ENCODE measurements at regions not wholly inside any gene's neighbourhood (a gene's known extent, or its start where the extent isn't known, plus 50 kb on each side); places are given as distances from the start of the nearest gene placed in this dataset.

DNA sequence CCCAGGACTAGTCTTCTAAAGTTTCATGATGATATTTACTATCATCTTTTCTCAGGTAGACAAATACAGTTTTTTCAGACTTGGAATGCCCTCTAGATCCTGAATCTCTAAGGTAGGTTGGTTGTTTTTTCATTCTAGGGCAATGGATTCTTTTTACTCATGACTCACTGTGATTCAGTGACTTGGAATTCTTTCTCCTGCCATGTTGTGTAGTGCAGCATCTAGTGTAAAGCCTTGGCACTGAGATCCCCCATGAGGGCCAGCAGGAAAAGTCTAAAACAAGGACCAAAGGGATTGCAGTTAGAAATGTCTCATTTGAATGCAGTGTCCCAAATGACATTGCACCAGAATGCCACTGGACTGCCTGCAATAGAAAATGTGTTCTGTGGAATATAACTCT, 430.4 kb downstream of the NEBL start:
- no peak overlapping the region for H3K4me3 ChIP-seq
- H3K27ac ChIP-seq, result no peak overlapping the region
- no peaks in the 10 kb centered on the region for H3K27me3 ChIP-seq
- no peak for DNase-seq
- H3K4me1 ChIP-seq, result no peaks in the 10 kb centered on the region
- no peaks in the 10 kb centered on the region for H3K36me3 ChIP-seq
- peaks cover 7% of the 10 kb centered on the region; the same call in 1 of the 2 replicates for H3K9me3 ChIP-seq (replicated peaks)

DNA sequence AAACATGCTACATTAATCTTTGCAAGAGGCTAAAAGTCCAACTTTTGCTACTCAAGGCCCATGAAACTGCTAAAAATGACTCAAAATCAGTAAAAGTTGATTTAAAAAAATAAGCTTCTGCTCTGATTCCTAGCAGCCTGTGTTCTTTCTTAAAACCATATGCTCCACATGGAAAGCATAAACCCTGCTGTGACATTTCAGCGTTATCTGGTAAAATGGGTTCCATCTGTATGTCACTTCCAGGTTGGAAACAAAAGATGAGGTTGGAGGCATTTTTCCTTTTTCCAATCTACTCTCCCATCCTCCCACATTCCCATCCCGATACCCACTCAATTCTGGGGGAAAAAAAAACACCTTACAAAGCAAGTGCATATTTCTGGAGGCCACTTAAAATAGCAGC, 439.5 kb downstream of the NEBL start:
- no peak overlapping the region for H3K4me3 ChIP-seq

DNA sequence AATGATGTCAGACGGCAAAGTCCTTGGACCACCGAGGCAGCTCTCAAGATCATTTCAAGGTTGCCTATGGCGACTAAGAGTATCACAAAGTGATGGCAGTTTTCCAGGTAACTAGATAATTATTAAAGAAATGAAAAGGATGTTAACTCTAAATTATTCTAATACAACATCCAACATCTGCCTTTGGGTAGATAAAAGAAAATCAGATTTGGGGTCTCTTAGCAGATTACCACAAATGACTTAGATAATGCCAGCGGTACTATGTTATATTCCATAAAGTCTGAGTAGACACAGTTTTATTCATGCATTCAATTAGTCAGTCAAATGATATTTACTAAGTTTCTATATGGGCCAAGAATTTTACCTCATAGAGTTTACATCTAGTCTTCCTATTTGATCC, 441.3 kb downstream of the NEBL start:
- Histone ChIP-seq H3K27me3 (no peaks in the 10 kb centered on the region), H3K36me3 (no peaks in the 10 kb centered on the region), H3K4me1 (no peaks in the 10 kb centered on the region), H3K9me3 (replicated peaks) (no peaks in the 10 kb centered on the region), H3K4me3 (no peak overlapping the region), H3K27ac (no peak overlapping the region)
- DNase-seq, result no peak

More for the DNA sequence above, 439.5 kb downstream of the NEBL start:
- no peaks in the 10 kb centered on the region for H3K9me3 ChIP-seq (replicated peaks)
- no peaks in the 10 kb centered on the region for H3K36me3 ChIP-seq
- no peaks in the 10 kb centered on the region for H3K4me1 ChIP-seq
- H3K27me3 ChIP-seq, result no peaks in the 10 kb centered on the region
- DNase-seq, result no peak
- no peak overlapping the region for H3K27ac ChIP-seq

GRCh38 chr10:20454331-20454730, 442.8 kb downstream of the NEBL start:
- no peak for DNase-seq
- H3K4me1 ChIP-seq, result no peaks in the 10 kb centered on the region

DNA sequence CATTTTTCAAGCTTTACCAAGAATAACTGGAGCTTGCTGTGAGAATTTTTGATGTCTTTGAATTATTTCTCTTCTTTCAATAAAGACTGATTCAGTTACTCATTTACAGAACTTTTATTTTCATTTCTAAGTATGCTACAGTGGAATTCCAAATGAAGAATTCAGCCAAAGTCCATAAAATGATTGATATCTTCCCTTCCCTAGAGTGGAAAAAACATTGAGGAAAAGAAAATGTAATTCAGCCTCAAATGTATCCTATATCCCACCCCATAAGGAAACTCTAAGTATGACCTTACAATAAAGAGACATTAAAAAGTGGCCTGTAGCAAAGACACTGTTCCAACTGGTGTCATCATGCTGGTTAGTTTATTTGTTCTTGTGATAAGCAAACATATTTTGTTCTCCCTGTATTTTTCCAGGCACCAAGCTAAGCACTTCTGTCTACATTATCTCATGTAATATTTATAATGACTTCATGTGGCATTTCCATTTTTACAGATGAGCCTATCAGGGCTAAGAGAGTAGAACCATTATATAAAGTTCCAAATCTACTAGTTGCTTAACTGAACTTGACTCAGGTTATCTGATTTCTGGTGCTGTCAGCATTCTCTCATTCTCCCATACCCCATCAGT, 450.4 kb downstream of the NEBL start:
- H3K9me3 ChIP-seq (replicated peaks), result no peaks in the 10 kb centered on the region
- no peak for DNase-seq
- H3K4me1 ChIP-seq, result no peaks in the 10 kb centered on the region
- no peaks in the 10 kb centered on the region for H3K36me3 ChIP-seq
- no peak overlapping the region for H3K4me3 ChIP-seq
- no peak overlapping the region for H3K27ac ChIP-seq
- H3K27me3 ChIP-seq, result no peaks in the 10 kb centered on the region

More at GRCh38 chr10:20454331-20454730, 442.8 kb downstream of the NEBL start:
- Histone ChIP-seq H3K36me3 (no peaks in the 10 kb centered on the region), H3K4me3 (no peak overlapping the region), H3K27me3 (no peaks in the 10 kb centered on the region), H3K9me3 (replicated peaks) (no peaks in the 10 kb centered on the region), H3K27ac (no peak overlapping the region)

GRCh38 chr10:20443094-20443493, 454.0 kb downstream of the NEBL start:
- no peak overlapping the region for H3K27ac ChIP-seq
- H3K36me3 ChIP-seq, result no peaks in the 10 kb centered on the region
- H3K27me3 ChIP-seq, result no peaks in the 10 kb centered on the region
- DNase-seq, result peak in 1 of 2 experiments; percentile 4
- H3K4me1 ChIP-seq, result no peaks in the 10 kb centered on the region
- no peak overlapping the region for H3K4me3 ChIP-seq
- no peaks in the 10 kb centered on the region for H3K9me3 ChIP-seq (replicated peaks)

DNA sequence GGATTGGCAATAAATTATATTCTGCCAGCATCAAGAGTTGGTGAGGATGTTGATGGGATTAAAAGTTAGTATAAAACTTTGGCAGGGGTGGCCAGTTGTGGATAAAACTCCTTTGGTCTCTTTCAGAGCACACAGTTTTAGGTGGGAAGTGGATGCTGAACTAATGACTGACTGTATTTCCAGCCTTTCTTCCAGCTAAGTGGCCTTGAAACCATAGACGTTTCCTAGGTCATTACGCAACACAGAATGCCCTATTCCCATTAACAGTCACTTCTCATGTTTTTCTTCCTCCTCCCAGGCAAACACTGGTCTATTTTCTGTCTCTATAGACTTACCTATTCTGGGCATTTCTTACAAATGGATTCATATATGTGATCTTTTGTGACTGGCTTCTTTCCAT, 467.4 kb downstream of the NEBL start:
- Histone ChIP-seq H3K4me3 (no peak overlapping the region), H3K27ac (no peak overlapping the region), H3K36me3 (no peaks in the 10 kb centered on the region), H3K4me1 (no peaks in the 10 kb centered on the region), H3K27me3 (no peaks in the 10 kb centered on the region), H3K9me3 (replicated peaks) (0 out of 2 replicates have a peak, but pooled peaks cover 6% of the 10 kb centered on the region)
- no peak for DNase-seq

DNA sequence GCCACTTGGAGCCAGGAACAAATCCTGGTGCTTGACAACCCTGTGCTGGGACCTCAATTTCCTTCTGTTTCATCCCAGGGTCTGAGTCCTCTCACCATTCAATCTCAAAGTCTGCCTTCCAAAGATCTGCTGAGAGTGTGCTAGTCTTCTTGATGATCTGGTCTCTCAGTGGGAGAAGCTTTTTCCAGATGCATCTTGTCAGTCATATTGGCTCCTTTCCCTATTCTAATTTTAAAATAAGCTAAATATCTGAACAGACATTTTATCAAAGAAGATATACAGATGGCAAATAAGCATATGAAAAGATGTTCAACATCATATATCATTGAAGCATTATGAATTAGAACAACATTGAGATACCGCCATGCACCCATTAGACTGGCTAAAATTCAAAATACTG, 469.3 kb downstream of the NEBL start:
- no peak overlapping the region for H3K27ac ChIP-seq
- no peak for DNase-seq
- 0 out of 2 replicates have a peak, but pooled peaks cover 6% of the 10 kb centered on the region for H3K9me3 ChIP-seq (replicated peaks)
- H3K4me1 ChIP-seq, result no peaks in the 10 kb centered on the region
- H3K27me3 ChIP-seq, result no peaks in the 10 kb centered on the region
- no peak overlapping the region for H3K4me3 ChIP-seq
- no peaks in the 10 kb centered on the region for H3K36me3 ChIP-seq

DNA sequence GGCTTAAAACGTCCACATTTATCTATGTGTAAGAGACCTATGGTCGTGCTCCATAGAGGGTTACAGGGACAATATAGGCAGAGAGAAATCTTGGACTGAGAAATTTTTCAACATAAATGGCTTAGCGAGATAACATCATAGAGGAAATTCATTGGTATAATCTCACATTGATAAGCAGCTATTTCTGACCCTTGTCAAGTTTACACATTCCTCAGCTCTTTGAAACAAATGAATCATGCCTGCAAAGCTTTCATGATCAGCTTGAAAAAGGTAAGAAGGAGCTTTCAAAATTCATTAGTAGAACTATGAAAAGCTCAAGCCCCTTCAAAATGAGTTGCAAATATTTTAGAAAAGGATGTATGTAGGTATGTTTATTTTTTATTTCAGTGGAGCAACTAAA, 478.8 kb downstream of the NEBL start:
- no peak overlapping the region for H3K4me3 ChIP-seq
- no peaks in the 10 kb centered on the region for H3K27me3 ChIP-seq
- DNase-seq, result no peak
- H3K36me3 ChIP-seq, result no peaks in the 10 kb centered on the region
- no peak overlapping the region for H3K27ac ChIP-seq
- H3K9me3 ChIP-seq (replicated peaks), result peaks cover 4% of the 10 kb centered on the region
- no peaks in the 10 kb centered on the region; the same call in 1 of the 2 replicates for H3K4me1 ChIP-seq

DNA sequence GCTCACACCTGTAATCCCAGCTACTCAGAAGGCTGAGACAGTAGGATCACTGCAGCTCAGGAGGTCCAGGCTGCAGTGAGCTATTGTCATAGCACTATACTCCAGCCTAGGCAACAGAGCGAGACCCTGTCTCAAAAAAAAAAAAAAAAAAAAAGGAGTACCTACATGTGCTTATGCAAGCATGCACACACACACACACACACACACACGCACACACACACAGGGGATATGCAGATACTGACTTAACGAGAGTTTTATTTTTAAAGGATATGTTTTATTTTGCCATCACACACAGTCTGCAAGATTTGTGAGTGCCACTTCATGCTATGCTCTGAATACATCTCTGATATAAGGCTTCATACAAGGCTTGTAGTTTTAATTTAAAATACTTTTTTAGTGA, 479.3 kb downstream of the NEBL start:
- Histone ChIP-seq H3K9me3 (replicated peaks) (peaks cover 4% of the 10 kb centered on the region), H3K36me3 (no peaks in the 10 kb centered on the region), H3K27me3 (no peaks in the 10 kb centered on the region), H3K4me1 (no peaks in the 10 kb centered on the region; the same call in 1 of the 2 replicates), H3K4me3 (no peak overlapping the region), H3K27ac (no peak overlapping the region)
- no peak for DNase-seq

GRCh38 chr10:20415684-20416083, 481.4 kb downstream of the NEBL start:
- H3K36me3 ChIP-seq, result no peaks in the 10 kb centered on the region
- no peaks in the 10 kb centered on the region; the same call in 1 of the 2 replicates for H3K4me1 ChIP-seq
- H3K27me3 ChIP-seq, result no peaks in the 10 kb centered on the region
- peaks cover under 1% of the 10 kb centered on the region; the same call in 1 of the 2 replicates for H3K9me3 ChIP-seq (replicated peaks)
- no peak overlapping the region for H3K4me3 ChIP-seq
- H3K27ac ChIP-seq, result no peak overlapping the region
- peak in 1 of 2 experiments; percentile 3 for DNase-seq

DNA sequence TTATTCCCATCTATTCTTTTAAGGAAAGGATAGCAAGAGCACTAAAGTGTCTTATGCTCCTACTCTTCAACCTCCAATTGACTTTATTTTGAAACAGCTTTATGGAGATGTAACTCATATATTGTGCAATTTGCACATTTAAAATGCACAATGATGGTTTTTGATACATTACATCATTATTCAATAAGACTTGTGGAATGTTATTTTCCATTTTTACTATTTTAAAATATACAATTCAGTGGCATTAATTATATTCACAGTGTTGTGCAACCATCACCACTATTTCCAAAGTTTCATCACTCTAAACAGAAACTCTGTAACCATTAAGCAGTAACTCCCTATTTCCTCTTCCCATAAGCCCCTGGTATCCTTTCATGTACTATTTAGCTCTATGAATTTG, 489.8 kb downstream of the NEBL start:
- DNase-seq, result no peak

GRCh38 chr10:20406281-20407104, 490.6 kb downstream of the NEBL start:
- Histone ChIP-seq H3K9me3 (replicated peaks) (no peaks in the 10 kb centered on the region), H3K4me3 (no peak overlapping the region), H3K4me1 (no peaks in the 10 kb centered on the region), H3K27ac (no peak overlapping the region), H3K27me3 (no peaks in the 10 kb centered on the region), H3K36me3 (no peaks in the 10 kb centered on the region)
- DNase-seq, result no peak

More for the DNA sequence above, 489.8 kb downstream of the NEBL start:
- Histone ChIP-seq H3K9me3 (replicated peaks) (no peaks in the 10 kb centered on the region), H3K27ac (no peak overlapping the region), H3K36me3 (no peaks in the 10 kb centered on the region), H3K27me3 (no peaks in the 10 kb centered on the region), H3K4me3 (no peak overlapping the region), H3K4me1 (no peaks in the 10 kb centered on the region)

- Histone ChIP-seq H3K4me3 (no peak overlapping the region), H3K27me3 (no peaks in the 10 kb centered on the region), H3K4me1 (no peaks in the 10 kb centered on the region), H3K27ac (no peak overlapping the region), H3K36me3 (no peaks in the 10 kb centered on the region), H3K9me3 (replicated peaks) (no peaks in the 10 kb centered on the region)
- DNase-seq, result no peak
Measured at GRCh38 chr10:20405761-20406160, 491.4 kb downstream of the NEBL start.

DNA sequence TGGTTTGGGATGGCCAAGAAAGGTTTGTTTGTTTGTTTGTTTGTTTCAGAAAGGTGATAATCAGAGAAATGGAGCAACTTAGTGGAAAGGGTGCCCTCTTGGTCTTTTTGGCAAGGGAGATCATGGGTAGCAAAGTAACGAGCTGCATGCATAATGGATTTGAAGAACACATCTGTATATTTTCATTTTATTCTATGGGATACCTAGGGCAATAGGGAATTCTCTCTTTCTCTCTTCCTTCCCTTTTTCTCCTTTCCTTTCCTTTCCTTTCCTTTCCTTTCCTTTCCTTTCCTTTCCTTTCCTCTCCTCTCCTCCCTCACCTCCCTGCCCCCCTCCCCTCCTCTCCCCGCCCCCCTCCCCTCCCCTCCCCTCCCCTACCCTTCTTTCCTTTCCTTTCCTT, 492.1 kb downstream of the NEBL start:
- Histone ChIP-seq H3K36me3 (no peaks in the 10 kb centered on the region), H3K4me3 (no peak overlapping the region), H3K4me1 (no peaks in the 10 kb centered on the region), H3K27me3 (no peaks in the 10 kb centered on the region), H3K9me3 (replicated peaks) (no peaks in the 10 kb centered on the region), H3K27ac (no peak overlapping the region)
- DNase-seq, result no peak

Data from SJCRH30 (cell line).